HL-60 (cell line): ENCODE measurements at regions not wholly inside any gene's neighbourhood (a gene's known extent, or its start where the extent isn't known, plus 50 kb on each side); places are given as distances from the start of the nearest gene placed in this dataset.

Experiments
- DNase-seq, 2 experiments: peaks; one replicate each; pipeline ENCODE4 v3.0.0-alpha.2; 2010 to 2020; ENCODE audit warnings: low read depth in 1 of 2, low spot score in 1 of 2
- H3K27ac ChIP-seq: fragments of 250-450 bp; sonication (Bioruptor Pico); replicated peaks from 2 replicates; pipeline ENCODE4 v1.5.1; 2020; ENCODE audit warnings: mild to moderate bottlenecking, moderate library complexity
- H3K27me3 ChIP-seq: fragments of 250-450 bp; sonication (Bioruptor Pico); 2 replicates; pipeline ENCODE4 v1.5.1; 2021; ENCODE audit warnings: mild to moderate bottlenecking, moderate library complexity; ENCODE audit not compliant: insufficient read depth, poor library complexity, severe bottlenecking
- H3K4me3 ChIP-seq: replicated peaks from 2 replicates; pipeline ENCODE4 v1.5.1; 2011; ENCODE audit warnings: mild to moderate bottlenecking, control low read depth, low read length; ENCODE audit not compliant: insufficient read depth
- GABPA ChIP-seq: IDR thresholded peaks from 2 replicates; pipeline ENCODE4 v1.6.1; 2012; ENCODE audit warnings: low read depth
- POLR2AphosphoS5 ChIP-seq: IDR thresholded peaks from 2 replicates; pipeline ENCODE4 v1.6.1; 2012; ENCODE audit warnings: low read depth
- SPI1 ChIP-seq: IDR thresholded peaks from 2 replicates; pipeline ENCODE4 v1.6.1; 2012; ENCODE audit warnings: low read depth, mild to moderate bottlenecking, borderline replicate concordance
- TF ChIP-seq, protein P1 (sequence below): IDR thresholded peaks from one replicate; pipeline ENCODE4 v1.5.1; 2011; ENCODE audit warnings: low read length, control low read depth, inconsistent platforms; ENCODE audit not compliant: insufficient read depth
- TF ChIP-seq, protein P2 (sequence below): IDR thresholded peaks from 2 replicates; pipeline ENCODE4 v1.6.1; 2012; ENCODE audit warnings: low read depth; ENCODE audit not compliant: insufficient replicate concordance

DNA sequence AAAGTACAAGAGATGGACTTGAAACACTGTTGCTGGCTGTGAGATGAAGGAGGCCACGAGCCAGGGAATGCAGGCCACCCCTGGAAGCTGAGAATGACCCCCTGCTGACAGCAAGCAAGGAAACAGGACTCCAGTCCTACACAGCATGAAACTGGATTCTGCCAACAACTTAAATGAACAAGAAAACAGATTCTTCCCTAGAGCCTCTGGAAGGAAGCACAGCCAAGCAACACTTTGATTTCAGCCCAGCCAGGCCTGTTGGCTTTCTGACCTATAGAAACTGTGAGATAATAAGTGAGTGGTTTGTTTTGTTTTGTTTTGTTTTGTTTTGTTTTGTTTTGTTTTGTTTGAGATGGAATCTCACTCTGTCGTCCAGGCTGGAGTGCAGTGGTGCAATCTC lies 105.3 kb upstream of the CACNA1A start:
- no peak overlapping the region for H3K27ac ChIP-seq
- DNase-seq: no peak
- no peak overlapping the region for H3K4me3 ChIP-seq
- no peak for TF ChIP-seq SPI1
- TF ChIP-seq, protein P1, sequence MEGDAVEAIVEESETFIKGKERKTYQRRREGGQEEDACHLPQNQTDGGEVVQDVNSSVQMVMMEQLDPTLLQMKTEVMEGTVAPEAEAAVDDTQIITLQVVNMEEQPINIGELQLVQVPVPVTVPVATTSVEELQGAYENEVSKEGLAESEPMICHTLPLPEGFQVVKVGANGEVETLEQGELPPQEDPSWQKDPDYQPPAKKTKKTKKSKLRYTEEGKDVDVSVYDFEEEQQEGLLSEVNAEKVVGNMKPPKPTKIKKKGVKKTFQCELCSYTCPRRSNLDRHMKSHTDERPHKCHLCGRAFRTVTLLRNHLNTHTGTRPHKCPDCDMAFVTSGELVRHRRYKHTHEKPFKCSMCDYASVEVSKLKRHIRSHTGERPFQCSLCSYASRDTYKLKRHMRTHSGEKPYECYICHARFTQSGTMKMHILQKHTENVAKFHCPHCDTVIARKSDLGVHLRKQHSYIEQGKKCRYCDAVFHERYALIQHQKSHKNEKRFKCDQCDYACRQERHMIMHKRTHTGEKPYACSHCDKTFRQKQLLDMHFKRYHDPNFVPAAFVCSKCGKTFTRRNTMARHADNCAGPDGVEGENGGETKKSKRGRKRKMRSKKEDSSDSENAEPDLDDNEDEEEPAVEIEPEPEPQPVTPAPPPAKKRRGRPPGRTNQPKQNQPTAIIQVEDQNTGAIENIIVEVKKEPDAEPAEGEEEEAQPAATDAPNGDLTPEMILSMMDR: no peak
- TF ChIP-seq GABPA: no peak
- TF ChIP-seq, protein P2, sequence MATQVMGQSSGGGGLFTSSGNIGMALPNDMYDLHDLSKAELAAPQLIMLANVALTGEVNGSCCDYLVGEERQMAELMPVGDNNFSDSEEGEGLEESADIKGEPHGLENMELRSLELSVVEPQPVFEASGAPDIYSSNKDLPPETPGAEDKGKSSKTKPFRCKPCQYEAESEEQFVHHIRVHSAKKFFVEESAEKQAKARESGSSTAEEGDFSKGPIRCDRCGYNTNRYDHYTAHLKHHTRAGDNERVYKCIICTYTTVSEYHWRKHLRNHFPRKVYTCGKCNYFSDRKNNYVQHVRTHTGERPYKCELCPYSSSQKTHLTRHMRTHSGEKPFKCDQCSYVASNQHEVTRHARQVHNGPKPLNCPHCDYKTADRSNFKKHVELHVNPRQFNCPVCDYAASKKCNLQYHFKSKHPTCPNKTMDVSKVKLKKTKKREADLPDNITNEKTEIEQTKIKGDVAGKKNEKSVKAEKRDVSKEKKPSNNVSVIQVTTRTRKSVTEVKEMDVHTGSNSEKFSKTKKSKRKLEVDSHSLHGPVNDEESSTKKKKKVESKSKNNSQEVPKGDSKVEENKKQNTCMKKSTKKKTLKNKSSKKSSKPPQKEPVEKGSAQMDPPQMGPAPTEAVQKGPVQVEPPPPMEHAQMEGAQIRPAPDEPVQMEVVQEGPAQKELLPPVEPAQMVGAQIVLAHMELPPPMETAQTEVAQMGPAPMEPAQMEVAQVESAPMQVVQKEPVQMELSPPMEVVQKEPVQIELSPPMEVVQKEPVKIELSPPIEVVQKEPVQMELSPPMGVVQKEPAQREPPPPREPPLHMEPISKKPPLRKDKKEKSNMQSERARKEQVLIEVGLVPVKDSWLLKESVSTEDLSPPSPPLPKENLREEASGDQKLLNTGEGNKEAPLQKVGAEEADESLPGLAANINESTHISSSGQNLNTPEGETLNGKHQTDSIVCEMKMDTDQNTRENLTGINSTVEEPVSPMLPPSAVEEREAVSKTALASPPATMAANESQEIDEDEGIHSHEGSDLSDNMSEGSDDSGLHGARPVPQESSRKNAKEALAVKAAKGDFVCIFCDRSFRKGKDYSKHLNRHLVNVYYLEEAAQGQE: no peak
- no peak for TF ChIP-seq POLR2AphosphoS5
- no peaks in the 10 kb centered on the region for H3K27me3 ChIP-seq

DNA sequence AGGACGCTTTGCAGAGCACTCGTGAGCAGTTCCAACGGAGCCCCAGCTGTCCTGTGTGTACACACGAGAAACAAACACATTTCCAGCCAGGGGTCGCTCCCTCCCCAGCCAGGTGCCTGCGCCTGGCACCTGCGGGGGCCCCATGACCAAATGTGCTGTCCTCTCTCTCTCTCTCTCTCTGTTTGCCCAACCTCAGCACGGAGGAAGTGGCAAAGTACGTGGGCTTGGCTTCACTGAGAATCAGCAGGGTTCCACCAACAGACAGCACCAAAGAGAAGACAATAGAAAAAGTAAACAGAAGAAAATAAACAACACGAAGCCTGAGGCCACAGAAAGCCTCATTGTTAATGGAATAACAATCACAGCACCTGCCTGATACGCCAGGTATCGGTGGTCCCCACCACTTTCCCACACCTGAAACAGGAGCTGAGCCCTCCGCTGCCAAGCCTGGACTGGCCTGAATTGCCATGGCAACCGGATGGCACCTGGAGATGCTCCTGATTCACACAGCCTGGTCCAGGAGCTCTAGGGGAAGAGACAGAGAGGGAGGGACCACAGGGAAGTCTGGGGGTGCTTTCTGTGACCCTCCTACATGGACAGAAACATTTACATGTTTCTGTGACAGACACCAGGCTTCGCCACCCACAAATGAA lies 103.9 kb upstream of the CACNA1A start:
- TF ChIP-seq, protein P1: no peak
- TF ChIP-seq POLR2AphosphoS5 (no peak), GABPA (no peak), SPI1 (no peak)
- TF ChIP-seq, protein P2: no peak
- no peak for DNase-seq
- Histone ChIP-seq H3K27me3 (no peaks in the 10 kb centered on the region), H3K4me3 (no peak overlapping the region), H3K27ac (no peak overlapping the region)

DNA sequence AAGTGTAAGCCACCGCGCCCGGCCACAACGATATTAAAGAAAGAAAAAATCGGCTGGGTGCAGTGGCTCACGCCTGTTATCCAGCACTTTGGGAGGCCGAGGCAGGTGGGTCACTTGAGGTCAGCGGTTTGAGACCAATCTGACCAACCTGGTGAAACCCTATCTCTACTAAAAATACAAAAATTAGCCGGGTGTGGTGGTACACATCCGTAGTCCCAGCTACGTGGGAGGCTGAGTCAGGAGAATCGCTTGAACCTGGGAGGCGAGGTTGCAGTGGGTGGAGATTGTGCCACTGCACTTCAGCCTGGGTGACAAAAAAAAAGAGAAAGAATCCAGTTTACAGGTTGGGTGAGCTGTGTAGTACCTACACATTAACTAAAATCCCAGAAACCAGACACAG lies 99.9 kb upstream of the CACNA1A start:
- Histone ChIP-seq H3K27ac (no peak overlapping the region), H3K27me3 (no peaks in the 10 kb centered on the region), H3K4me3 (no peak overlapping the region)
- TF ChIP-seq SPI1 (no peak), GABPA (no peak), POLR2AphosphoS5 (no peak)
- TF ChIP-seq, protein P1: no peak
- TF ChIP-seq, protein P2: no peak
- no peak for DNase-seq
